ENCODE measurements at regions not wholly inside any gene's neighbourhood (a gene's known extent, or its start where the extent isn't known, plus 50 kb on each side); places are given as distances from the start of the nearest gene placed in this dataset.
A peak's percentile ranks its signal among the peaks of the same experiment; 100 is the strongest.

DNA sequence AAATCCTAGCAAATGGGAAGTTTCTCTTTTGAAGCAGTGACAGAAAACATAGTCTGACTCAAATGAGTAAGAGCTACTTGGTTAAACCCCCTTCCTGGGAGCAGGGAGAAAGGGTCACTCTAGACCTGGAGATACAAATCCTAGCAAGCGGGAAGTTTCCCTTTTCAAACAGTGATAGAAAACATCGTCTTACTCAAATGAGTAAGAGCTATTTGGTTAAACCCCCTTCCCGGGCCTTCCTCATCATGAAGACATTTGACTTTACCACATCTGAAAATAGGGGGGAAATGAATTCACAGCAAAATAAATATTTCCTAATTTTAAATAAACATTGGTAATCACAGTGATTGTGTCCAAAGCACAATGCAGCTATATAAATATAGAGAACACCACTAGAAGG lies 79.2 kb downstream of the FOXB1 start:
- Mint-ChIP-seq H3K9me3 (ENCODE audit: unreplicated experiment) (no peaks in the 10 kb centered on the region), H3K4me1 (ENCODE audit: low read depth, unreplicated experiment) (peaks cover 7% of the 10 kb centered on the region), H3K36me3 (ENCODE audit: low read depth, unreplicated experiment) (no peaks in the 10 kb centered on the region), H3K27me3 (ENCODE audit: low read depth, unreplicated experiment) (peaks cover 2% of the 10 kb centered on the region), H3K4me3 (ENCODE audit: unreplicated experiment) (no peak overlapping the region), H3K27ac (ENCODE audit: unreplicated experiment) (no peak overlapping the region)
- Histone ChIP-seq H3K27me3 (ENCODE audit: insufficient read depth, low read length) (no peaks in the 10 kb centered on the region), H2AFZ (ENCODE audit: low read depth, low read length) (no peak overlapping the region), H3K4me1 (ENCODE audit: insufficient read depth, low read length) (peaks cover 15% of the 10 kb centered on the region), H3K79me2 (ENCODE audit: insufficient read depth, low read length) (no peaks in the 10 kb centered on the region), H4K20me1 (ENCODE audit: insufficient read depth, low read length) (no peaks in the 10 kb centered on the region), H3K9ac (ENCODE audit: low read length) (no peak overlapping the region), H3K27ac (ENCODE audit: low read depth, low read length) (no peak overlapping the region), H3K36me3 (ENCODE audit: insufficient read depth, low read length) (no peaks in the 10 kb centered on the region), H3K4me3 (ENCODE audit: insufficient read depth, low read depth, low read length) (no peak overlapping the region), H3K4me2 (ENCODE audit: low read length) (peak overlapping the region; percentile 53), H3K9me3 (ENCODE audit: insufficient read depth, low read depth, low read length) (no peaks in the 10 kb centered on the region)
- FAIRE-seq: no peak
- DNase-seq (ENCODE audit: low read depth): no peak
- TF ChIP-seq EZH2 (IDR thresholded peaks at IDR 0.05; ENCODE audit: insufficient read depth, low read length): no peak
- TF ChIP-seq CTCF (IDR thresholded peaks at IDR 0.05; ENCODE audit: insufficient read depth, low read depth, low read length): no peak

GRCh38 chr15:60086681-60087429 lies 82.7 kb downstream of the FOXB1 start:
- H3K4me3 ChIP-seq (ENCODE audit: insufficient read depth, low read depth, low read length): no peak overlapping the region
- H3K36me3 Mint-ChIP-seq (ENCODE audit: low read depth, unreplicated experiment): no peaks in the 10 kb centered on the region
- peaks cover 2% of the 10 kb centered on the region for H3K27me3 Mint-ChIP-seq (ENCODE audit: low read depth, unreplicated experiment)

More at GRCh38 chr15:60086681-60087429, 82.7 kb downstream of the FOXB1 start:
- Histone ChIP-seq H3K36me3 (ENCODE audit: insufficient read depth, low read length) (no peaks in the 10 kb centered on the region), H4K20me1 (ENCODE audit: insufficient read depth, low read length) (no peaks in the 10 kb centered on the region), H2AFZ (ENCODE audit: low read depth, low read length) (no peak overlapping the region), H3K27ac (ENCODE audit: low read depth, low read length) (no peak overlapping the region), H3K4me1 (ENCODE audit: insufficient read depth, low read length) (peaks cover 23% of the 10 kb centered on the region), H3K9ac (ENCODE audit: low read length) (no peak overlapping the region), H3K4me2 (ENCODE audit: low read length) (no peak overlapping the region), H3K79me2 (ENCODE audit: insufficient read depth, low read length) (no peaks in the 10 kb centered on the region), H3K27me3 (ENCODE audit: insufficient read depth, low read length) (no peaks in the 10 kb centered on the region), H3K9me3 (ENCODE audit: insufficient read depth, low read depth, low read length) (no peaks in the 10 kb centered on the region)
- FAIRE-seq (no peak), DNase-seq (ENCODE audit: low read depth) (peak; percentile 60)
- Mint-ChIP-seq H3K4me1 (ENCODE audit: low read depth, unreplicated experiment) (peaks cover 22% of the 10 kb centered on the region), H3K27ac (ENCODE audit: unreplicated experiment) (no peak overlapping the region), H3K9me3 (ENCODE audit: unreplicated experiment) (no peaks in the 10 kb centered on the region), H3K4me3 (ENCODE audit: unreplicated experiment) (no peak overlapping the region)
- no peak for TF ChIP-seq EZH2 (IDR thresholded peaks at IDR 0.05; ENCODE audit: insufficient read depth, low read length)
- no peak for TF ChIP-seq CTCF (IDR thresholded peaks at IDR 0.05; ENCODE audit: insufficient read depth, low read depth, low read length)
